Fibroblast of lung (primary cell): ENCODE measurements at regions not wholly inside any gene's neighbourhood (a gene's known extent, or its start where the extent isn't known, plus 50 kb on each side); places are given as distances from the start of the nearest gene placed in this dataset.

Experiments
- DNase-seq, 2 donors: peaks; one replicate each; pipeline versions ENCODE4 v3.0.0 to v3.0.0-alpha.2; 2010; ENCODE audit warnings: low read depth in 2 of 2
- H2AFZ ChIP-seq: 2 replicates; pipeline ENCODE4 v1.5.1; 2012; ENCODE audit warnings: low read length, control low read depth, inconsistent platforms
- H3K27ac ChIP-seq: 2 replicates; pipeline ENCODE4 v1.5.1; 2011; ENCODE audit warnings: low read length, control low read depth; ENCODE audit not compliant: insufficient read depth
- H3K27me3 ChIP-seq: 2 replicates; pipeline ENCODE4 v1.5.1; 2011; ENCODE audit warnings: mild to moderate bottlenecking, low read length; ENCODE audit not compliant: control insufficient read depth, insufficient read depth
- H3K36me3 ChIP-seq: 2 replicates; pipeline ENCODE4 v1.5.1; 2011; ENCODE audit warnings: low read length; ENCODE audit not compliant: control insufficient read depth, insufficient read depth
- H3K4me1 ChIP-seq: 2 replicates; pipeline ENCODE4 v1.5.1; 2011; ENCODE audit warnings: low read length; ENCODE audit not compliant: control insufficient read depth, insufficient read depth; ENCODE audit errors: extremely low read depth
- H3K4me2 ChIP-seq: 2 replicates; pipeline ENCODE4 v1.5.1; 2011; ENCODE audit warnings: low read length, control low read depth; ENCODE audit not compliant: insufficient read depth; ENCODE audit errors: extremely low read depth
- H3K4me3 ChIP-seq, 4 experiments: fragments of 200-600 bp in 1 of 4; sonication (generic) in 1 of 4; replicated peaks in 1 of 4; 2 replicates each; pipeline ENCODE4 v1.5.1; 2011 to 2016; ENCODE audit warnings: low read length in 4 of 4, low read depth in 3 of 4, mild to moderate bottlenecking in 3 of 4, control low read depth in 2 of 4, inconsistent platforms in 1 of 4, mixed read lengths in 1 of 4; ENCODE audit not compliant: insufficient read depth in 1 of 4; ENCODE audit errors: control extremely low read depth in 1 of 4
- H3K79me2 ChIP-seq: 2 replicates; pipeline ENCODE4 v1.5.1; 2012; ENCODE audit warnings: mild to moderate bottlenecking, low read length, inconsistent platforms; ENCODE audit not compliant: control insufficient read depth, insufficient read depth
- H3K9ac ChIP-seq: 2 replicates; pipeline ENCODE4 v1.5.1; 2011; ENCODE audit warnings: mild to moderate bottlenecking, low read length, control low read depth; ENCODE audit not compliant: insufficient read depth
- H3K9me3 ChIP-seq: 2 replicates; pipeline ENCODE4 v1.5.1; 2012; ENCODE audit warnings: low read depth, low read length; ENCODE audit not compliant: control insufficient read depth, insufficient read depth
- H4K20me1 ChIP-seq: 2 replicates; pipeline ENCODE4 v1.5.1; 2011; ENCODE audit warnings: low read length; ENCODE audit not compliant: control insufficient read depth, insufficient read depth; ENCODE audit errors: extremely low read depth
- EZH2 ChIP-seq: IDR thresholded peaks from 2 replicates; pipeline ENCODE4 v1.5.1; 2012; ENCODE audit warnings: low read length, control low read depth, mild to moderate bottlenecking; ENCODE audit errors: missing control alignments
- TF ChIP-seq, protein P1 (sequence below), 2 donors: IDR thresholded peaks in 1 of 2; conservative IDR thresholded peaks in 1 of 2; 1 replicate in 1 of 2; 2 replicates in 1 of 2; pipeline ENCODE4 v1.5.1; 2011 to 2012; ENCODE audit warnings: low read length in 2 of 2, control low read depth in 1 of 2, inconsistent platforms in 1 of 2, low read depth in 1 of 2, mild to moderate bottlenecking in 1 of 2

DNA sequence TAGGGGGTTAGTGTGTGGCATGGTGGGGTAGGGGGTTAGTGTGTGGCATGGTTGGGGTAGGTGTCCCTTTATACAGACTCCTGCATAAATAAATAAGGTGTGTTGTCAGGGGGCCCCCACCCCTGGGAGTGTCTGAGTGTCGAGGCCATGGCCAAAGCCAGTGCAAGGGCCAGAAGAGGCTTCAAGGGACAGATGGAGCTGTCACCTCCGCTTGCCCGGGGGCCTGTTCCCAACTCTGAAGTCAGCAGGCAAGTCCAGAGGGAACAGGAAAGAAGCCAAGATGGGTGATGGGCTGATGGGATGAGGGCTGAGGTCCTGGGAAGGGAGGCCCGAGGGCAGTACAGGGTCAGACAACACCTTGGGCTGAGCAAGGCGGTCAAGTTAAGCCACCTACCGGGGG, 997.8 kb downstream of the BRD1 start:
- Histone ChIP-seq H3K9me3 (no peaks in the 10 kb centered on the region), H4K20me1 (no peaks in the 10 kb centered on the region), H3K4me2 (no peak overlapping the region), H3K79me2 (no peaks in the 10 kb centered on the region), H2AFZ (no peak overlapping the region), H3K27me3 (no peaks in the 10 kb centered on the region), H3K36me3 (no peaks in the 10 kb centered on the region), H3K27ac (no peak overlapping the region), H3K4me1 (no peaks in the 10 kb centered on the region), H3K4me3 (no peak overlapping the region), H3K9ac (no peak overlapping the region)
- TF ChIP-seq, protein P1, sequence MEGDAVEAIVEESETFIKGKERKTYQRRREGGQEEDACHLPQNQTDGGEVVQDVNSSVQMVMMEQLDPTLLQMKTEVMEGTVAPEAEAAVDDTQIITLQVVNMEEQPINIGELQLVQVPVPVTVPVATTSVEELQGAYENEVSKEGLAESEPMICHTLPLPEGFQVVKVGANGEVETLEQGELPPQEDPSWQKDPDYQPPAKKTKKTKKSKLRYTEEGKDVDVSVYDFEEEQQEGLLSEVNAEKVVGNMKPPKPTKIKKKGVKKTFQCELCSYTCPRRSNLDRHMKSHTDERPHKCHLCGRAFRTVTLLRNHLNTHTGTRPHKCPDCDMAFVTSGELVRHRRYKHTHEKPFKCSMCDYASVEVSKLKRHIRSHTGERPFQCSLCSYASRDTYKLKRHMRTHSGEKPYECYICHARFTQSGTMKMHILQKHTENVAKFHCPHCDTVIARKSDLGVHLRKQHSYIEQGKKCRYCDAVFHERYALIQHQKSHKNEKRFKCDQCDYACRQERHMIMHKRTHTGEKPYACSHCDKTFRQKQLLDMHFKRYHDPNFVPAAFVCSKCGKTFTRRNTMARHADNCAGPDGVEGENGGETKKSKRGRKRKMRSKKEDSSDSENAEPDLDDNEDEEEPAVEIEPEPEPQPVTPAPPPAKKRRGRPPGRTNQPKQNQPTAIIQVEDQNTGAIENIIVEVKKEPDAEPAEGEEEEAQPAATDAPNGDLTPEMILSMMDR (conservative IDR thresholded peaks at IDR 0.05 in 1 of 2, IDR thresholded peaks at IDR 0.05 in 1 of 2; ENCODE audit: low read depth in 1 of 2, low read length in 2 of 2): no peak
- TF ChIP-seq EZH2: no peak
- DNase-seq: no peak

DNA sequence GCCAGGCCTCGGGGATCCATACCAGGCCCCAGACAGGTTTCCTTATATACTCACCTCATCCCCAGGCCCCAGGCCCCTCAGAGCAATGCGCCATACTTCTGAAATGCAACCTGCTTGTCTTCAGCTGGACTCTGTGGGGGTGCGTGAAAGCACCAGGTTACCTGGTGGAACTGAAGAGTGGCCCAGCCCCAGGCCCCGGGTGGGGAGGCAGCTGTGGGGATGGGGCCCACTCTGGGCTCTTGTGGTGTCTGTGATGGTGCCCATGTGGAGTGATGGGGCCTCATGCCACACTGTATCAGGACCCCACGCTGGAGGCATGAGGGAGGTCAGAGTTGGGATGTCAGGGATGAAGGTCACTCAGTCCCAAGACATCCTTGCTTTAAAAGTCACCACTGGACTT, 999.0 kb downstream of the BRD1 start:
- TF ChIP-seq EZH2: no peak
- TF ChIP-seq, protein P1 (conservative IDR thresholded peaks at IDR 0.05 in 1 of 2, IDR thresholded peaks at IDR 0.05 in 1 of 2; ENCODE audit: low read depth in 1 of 2, low read length in 2 of 2): no peak
- H3K27me3 ChIP-seq: no peaks in the 10 kb centered on the region
- H2AFZ ChIP-seq: no peak overlapping the region
- H3K79me2 ChIP-seq: no peaks in the 10 kb centered on the region
- no peak overlapping the region for H3K27ac ChIP-seq
- no peak for DNase-seq
- no peaks in the 10 kb centered on the region for H3K4me1 ChIP-seq
- no peaks in the 10 kb centered on the region for H4K20me1 ChIP-seq
- H3K9ac ChIP-seq: no peak overlapping the region
- no peak overlapping the region for H3K4me2 ChIP-seq
- no peaks in the 10 kb centered on the region for H3K36me3 ChIP-seq
- H3K4me3 ChIP-seq: no peak overlapping the region
- no peaks in the 10 kb centered on the region for H3K9me3 ChIP-seq

DNA sequence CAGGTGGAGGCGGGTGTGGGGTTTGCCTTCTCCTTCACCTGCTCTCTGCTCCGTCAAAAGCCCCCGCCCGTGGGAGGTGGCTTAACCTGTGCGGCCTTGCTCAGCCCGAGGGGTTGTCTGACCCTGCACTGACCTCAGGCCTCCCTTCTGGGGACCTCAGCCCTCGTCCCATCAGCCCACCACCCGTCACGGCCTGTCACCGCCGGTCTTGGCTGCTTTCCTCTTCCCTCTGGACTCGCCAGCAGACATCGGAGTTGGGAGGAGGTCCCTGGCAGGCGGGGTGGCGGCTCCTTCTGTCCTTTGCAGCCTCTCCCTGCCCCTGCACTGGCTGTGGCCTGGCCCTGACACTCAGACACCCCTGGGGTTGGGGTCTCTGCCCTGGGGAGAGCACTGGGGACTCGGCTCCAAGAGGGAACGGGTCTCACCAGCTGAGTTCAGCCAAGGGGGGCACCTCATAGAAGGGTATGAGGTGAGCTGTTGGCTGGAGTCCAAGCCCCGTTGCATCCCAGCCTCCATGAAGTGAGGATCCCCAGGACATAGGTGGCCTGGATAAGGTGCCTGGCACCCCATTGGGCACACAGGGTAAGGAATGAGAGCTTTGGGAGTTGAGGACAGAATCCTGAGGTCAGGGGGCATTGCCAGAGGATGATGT, 999.6 kb downstream of the BRD1 start:
- Histone ChIP-seq H4K20me1 (no peaks in the 10 kb centered on the region), H3K4me3 (no peak overlapping the region), H3K27me3 (no peaks in the 10 kb centered on the region), H2AFZ (no peak overlapping the region), H3K4me1 (no peaks in the 10 kb centered on the region), H3K27ac (no peak overlapping the region), H3K9ac (no peak overlapping the region), H3K9me3 (no peaks in the 10 kb centered on the region), H3K4me2 (no peak overlapping the region), H3K36me3 (no peaks in the 10 kb centered on the region), H3K79me2 (no peaks in the 10 kb centered on the region)
- TF ChIP-seq, protein P1 (conservative IDR thresholded peaks at IDR 0.05 in 1 of 2, IDR thresholded peaks at IDR 0.05 in 1 of 2; ENCODE audit: low read depth in 1 of 2, low read length in 2 of 2): no peak
- TF ChIP-seq EZH2: no peak
- DNase-seq: no peak
